Neural crest cell (in vitro differentiated cells): ENCODE measurements at regions not wholly inside any gene's neighbourhood (a gene's known extent, or its start where the extent isn't known, plus 50 kb on each side); places are given as distances from the start of the nearest gene placed in this dataset.

Experiments
- DNase-seq: peaks from one replicate; pipeline ENCODE4 v3.0.0; 2021; ENCODE audit warnings: low read depth, mixed read lengths, low spot score
- H3K27ac Mint-ChIP-seq: one replicate; pipeline ENCODE4 v1.8.0; 2021; ENCODE audit warnings: mild to moderate bottlenecking, mixed read lengths; ENCODE audit not compliant: unreplicated experiment
- H3K27me3 Mint-ChIP-seq: 2 replicates; pipeline ENCODE4 v1.8.0; 2021; ENCODE audit warnings: low read depth, mild to moderate bottlenecking, mixed read lengths
- H3K36me3 Mint-ChIP-seq: 2 replicates; pipeline ENCODE4 v1.8.0; 2021; ENCODE audit warnings: low read depth, mild to moderate bottlenecking, mixed read lengths
- H3K4me1 Mint-ChIP-seq: 2 replicates; pipeline ENCODE4 v1.8.0; 2021; ENCODE audit warnings: mixed read lengths
- H3K4me3 Mint-ChIP-seq: one replicate; pipeline ENCODE4 v1.8.0; 2021; ENCODE audit warnings: mild to moderate bottlenecking, mixed read lengths
- H3K9me3 Mint-ChIP-seq: 2 replicates; pipeline ENCODE4 v1.8.0; 2021; ENCODE audit warnings: mixed read lengths
- CTCF ChIP-seq: fragments of 200-600 bp; sonication (generic); conservative IDR thresholded peaks from 2 replicates; pipeline ENCODE4 v1.5.0; 2021; ENCODE audit warnings: antibody characterized with exemption, mild to moderate bottlenecking

GRCh38 chr7:36011588-36011965, 141.5 kb upstream of the EEPD1 start:
- Mint-ChIP-seq H3K4me3 (no peak overlapping the region), H3K4me1 (no peaks in the 10 kb centered on the region), H3K27me3 (no peaks in the 10 kb centered on the region), H3K27ac (no peak overlapping the region), H3K36me3 (no peaks in the 10 kb centered on the region), H3K9me3 (no peaks in the 10 kb centered on the region)
- no peak for DNase-seq
- no peak for TF ChIP-seq CTCF

GRCh38 chr7:36013246-36014014, 139.6 kb upstream of the EEPD1 start:
- no peaks in the 10 kb centered on the region for H3K4me1 Mint-ChIP-seq
- no peaks in the 10 kb centered on the region for H3K36me3 Mint-ChIP-seq
- no peak overlapping the region for H3K27ac Mint-ChIP-seq
- no peaks in the 10 kb centered on the region for H3K9me3 Mint-ChIP-seq
- DNase-seq = no peak
- no peak for TF ChIP-seq CTCF
- no peak overlapping the region for H3K4me3 Mint-ChIP-seq
- no peaks in the 10 kb centered on the region for H3K27me3 Mint-ChIP-seq

GRCh38 chr7:36014961-36015360, 138.1 kb upstream of the EEPD1 start:
- H3K27me3 Mint-ChIP-seq = no peaks in the 10 kb centered on the region
- H3K36me3 Mint-ChIP-seq = no peaks in the 10 kb centered on the region
- no peak overlapping the region for H3K27ac Mint-ChIP-seq
- no peak for TF ChIP-seq CTCF
- H3K9me3 Mint-ChIP-seq = no peaks in the 10 kb centered on the region
- H3K4me3 Mint-ChIP-seq = no peak overlapping the region
- DNase-seq = no peak
- no peaks in the 10 kb centered on the region for H3K4me1 Mint-ChIP-seq

GRCh38 chr7:36015733-36016132, 137.3 kb upstream of the EEPD1 start:
- Mint-ChIP-seq H3K27ac (no peak overlapping the region), H3K4me1 (no peaks in the 10 kb centered on the region), H3K4me3 (no peak overlapping the region), H3K9me3 (no peaks in the 10 kb centered on the region), H3K36me3 (no peaks in the 10 kb centered on the region), H3K27me3 (no peaks in the 10 kb centered on the region)
- no peak for TF ChIP-seq CTCF
- DNase-seq = no peak

GRCh38 chr7:36016648-36017047, 136.4 kb upstream of the EEPD1 start:
- no peaks in the 10 kb centered on the region for H3K27me3 Mint-ChIP-seq
- no peak overlapping the region for H3K4me3 Mint-ChIP-seq
- H3K9me3 Mint-ChIP-seq = no peaks in the 10 kb centered on the region
- H3K36me3 Mint-ChIP-seq = no peaks in the 10 kb centered on the region
- H3K27ac Mint-ChIP-seq = peak overlapping the region; percentile 52
- no peak for TF ChIP-seq CTCF
- no peaks in the 10 kb centered on the region for H3K4me1 Mint-ChIP-seq
- DNase-seq = no peak
